ENCODE measurements at regions not wholly inside any gene's neighbourhood (a gene's known extent, or its start where the extent isn't known, plus 50 kb on each side); places are given as distances from the start of the nearest gene placed in this dataset.

- TF ChIP-seq CTCF (IDR thresholded peaks at IDR 0.05; ENCODE audit: low read length) = no peak
- TF ChIP-seq EZH2 (IDR thresholded peaks at IDR 0.05; ENCODE audit: borderline replicate concordance, low read length) = no peak
Measured at GRCh38 chr2:81658227-81658626, 1353.7 kb upstream of the LRRTM1 start.
